CD4-positive, alpha-beta T cell (primary cell): ENCODE measurements at regions not wholly inside any gene's neighbourhood (a gene's known extent, or its start where the extent isn't known, plus 50 kb on each side); places are given as distances from the start of the nearest gene placed in this dataset.

Source experiments
- ATAC-seq: fragments of 200-7000 bp; cut with Tn5 transposase; one replicate; pipeline ENCODE4 v1.10.0; 2022; ENCODE audit warnings: mild to moderate bottlenecking; ENCODE audit not compliant: poor library complexity
- CTCF ChIA-PET: fragments of 350-600 bp; sonication (Branson Sonifier 250); formaldehyde crosslinking; loops from one replicate; lab custom pipeline; 2021; ENCODE audit warnings: antibody characterized with exemption, inconsistent platforms; lab: Charles Lee
- POLR2A ChIA-PET: fragments of 350-600 bp; sonication (Branson Sonifier 250); formaldehyde crosslinking; loops from one replicate; lab custom pipeline; 2021; ENCODE audit warnings: antibody characterized with exemption, inconsistent platforms; lab: Charles Lee
- DNase-seq, 14 experiments: peaks; one replicate each; pipeline ENCODE4 v3.0.0-alpha.2; 2013 to 2020; ENCODE audit warnings: mixed read lengths in 2 of 14
- H3K27ac ChIP-seq, 2 donors: one replicate each; pipeline versions ENCODE4 v1.5.1 to v1.7.0; 2013; ENCODE audit warnings: low read length in 2 of 2, low read depth in 1 of 2, mild to moderate bottlenecking in 1 of 2
- H3K27me3 ChIP-seq, 2 experiments: 1 replicate in 1 of 2; 2 replicates in 1 of 2; pipeline versions ENCODE4 v1.6.1 to v1.7.0; 2013; ENCODE audit warnings: low read length in 2 of 2, control low read depth in 1 of 2, mild to moderate bottlenecking in 1 of 2, moderate library complexity in 1 of 2; ENCODE audit not compliant: insufficient read depth in 2 of 2, control insufficient read depth in 1 of 2
- H3K36me3 ChIP-seq: one replicate; pipeline ENCODE4 v1.6.1; 2013; ENCODE audit warnings: low read length, control low read depth; ENCODE audit not compliant: insufficient read depth
- H3K4me1 ChIP-seq: one replicate; pipeline ENCODE4 v1.6.1; 2013; ENCODE audit warnings: low read length, control low read depth; ENCODE audit not compliant: insufficient read depth
- H3K4me3 ChIP-seq: one replicate; pipeline ENCODE4 v1.5.1; 2013; ENCODE audit warnings: mild to moderate bottlenecking, low read length, moderate library complexity
- H3K9me3 ChIP-seq, 2 experiments: 1 replicate in 1 of 2; 2 replicates in 1 of 2; pipeline versions ENCODE4 v1.6.1 to v1.7.0; 2013; ENCODE audit warnings: low read length in 2 of 2, mild to moderate bottlenecking in 2 of 2, control low read depth in 1 of 2, moderate library complexity in 1 of 2; ENCODE audit not compliant: control insufficient read depth in 1 of 2, insufficient read depth in 1 of 2
- H3K27ac Mint-ChIP-seq: one replicate; pipeline ENCODE4 v1.8.0; 2020; ENCODE audit warnings: mixed read lengths
- H3K27me3 Mint-ChIP-seq: one replicate; pipeline ENCODE4 v1.8.0; 2021; ENCODE audit warnings: mixed read lengths
- H3K36me3 Mint-ChIP-seq: one replicate; pipeline ENCODE4 v1.8.0; 2021; ENCODE audit warnings: low read depth, mixed read lengths
- H3K4me1 Mint-ChIP-seq: one replicate; pipeline ENCODE4 v1.8.0; 2021; ENCODE audit warnings: low read depth, mixed read lengths
- H3K4me3 Mint-ChIP-seq: one replicate; pipeline ENCODE4 v1.8.0; 2020; ENCODE audit warnings: mild to moderate bottlenecking, mixed read lengths
- H3K9me3 Mint-ChIP-seq: one replicate; pipeline ENCODE4 v1.8.0; 2020; ENCODE audit warnings: mixed read lengths
- CTCF ChIP-seq: fragments of 200-600 bp; IDR thresholded peaks from one replicate; pipeline ENCODE4 v1.8.0; 2022; ENCODE audit warnings: antibody characterized with exemption, mild to moderate bottlenecking
- intact Hi-C, 2 experiments: fragments of 100-400 bp; cut with DNase I in 1 of 2; cut with micrococcal nuclease in 1 of 2; formaldehyde crosslinking; loops; one replicate each; pipeline versions ENCODE4 v1.15.1 to v1.9.0; 2023 to 2025; cut with DNase I, micrococcal nuclease

GRCh38 chr4:44120646-44121045 lies 328.0 kb downstream of the KCTD8 start:
- no peak for TF ChIP-seq CTCF
- no peaks in the 10 kb centered on the region for H3K36me3 ChIP-seq
- no peak overlapping the region for H3K4me3 Mint-ChIP-seq
- H3K27me3 Mint-ChIP-seq = no peaks in the 10 kb centered on the region
- intact Hi-C loops = no loop called here
- ChIA-PET CTCF (no interaction called here), POLR2A (no interaction called here)
- H3K4me3 ChIP-seq = no peak overlapping the region
- peaks cover 6% of the 10 kb centered on the region for H3K9me3 Mint-ChIP-seq
- no peaks in the 10 kb centered on the region for H3K27me3 ChIP-seq
- DNase-seq (no peak), ATAC-seq (no peak)
- no peaks in the 10 kb centered on the region for H3K4me1 Mint-ChIP-seq
- no peaks in the 10 kb centered on the region for H3K9me3 ChIP-seq
- no peak overlapping the region for H3K27ac Mint-ChIP-seq
- no peaks in the 10 kb centered on the region for H3K4me1 ChIP-seq
- H3K27ac ChIP-seq = no peak overlapping the region
- no peaks in the 10 kb centered on the region for H3K36me3 Mint-ChIP-seq

- no peak overlapping the region for H3K27ac Mint-ChIP-seq
- no peak for TF ChIP-seq CTCF
- Histone ChIP-seq H3K36me3 (no peaks in the 10 kb centered on the region), H3K4me3 (no peak overlapping the region), H3K27ac (no peak overlapping the region), H3K27me3 (no peaks in the 10 kb centered on the region), H3K4me1 (no peaks in the 10 kb centered on the region), H3K9me3 (no peaks in the 10 kb centered on the region)
- H3K9me3 Mint-ChIP-seq = peaks cover 6% of the 10 kb centered on the region
- no peaks in the 10 kb centered on the region for H3K36me3 Mint-ChIP-seq
- H3K4me1 Mint-ChIP-seq = no peaks in the 10 kb centered on the region
- no peak overlapping the region for H3K4me3 Mint-ChIP-seq
- ATAC-seq (no peak), DNase-seq (no peak)
- intact Hi-C loops = no loop called here
- ChIA-PET CTCF (no interaction called here), POLR2A (no interaction called here)
- H3K27me3 Mint-ChIP-seq = no peaks in the 10 kb centered on the region
These were observed 327.4 kb downstream of the KCTD8 start for GRCh38 chr4:44121210-44121609.
